ENCODE measurements at regions not wholly inside any gene's neighbourhood (a gene's known extent, or its start where the extent isn't known, plus 50 kb on each side); places are given as distances from the start of the nearest gene placed in this dataset.

- H3K4me1 Mint-ChIP-seq, result no peaks in the 10 kb centered on the region
- peaks cover 6% of the 10 kb centered on the region for H3K9me3 Mint-ChIP-seq
- ChIA-PET POLR2A (interaction anchor here (0.6 kb wide), 1 partner anchor 122 kb away, joined by 5 read pairs; no protein-coding TSS in a partner anchor), CTCF (no interaction called here)
- H3K36me3 Mint-ChIP-seq (ENCODE audit: low read depth), result no peaks in the 10 kb centered on the region
- H3K27me3 Mint-ChIP-seq, result peaks cover 14% of the 10 kb centered on the region
- no peak overlapping the region for H3K4me3 Mint-ChIP-seq
- DNase-seq, result no peak
- no peak overlapping the region for H3K27ac Mint-ChIP-seq
Measured at GRCh38 chr12:44961887-44962286, 85.8 kb upstream of the NELL2 start.

DNA sequence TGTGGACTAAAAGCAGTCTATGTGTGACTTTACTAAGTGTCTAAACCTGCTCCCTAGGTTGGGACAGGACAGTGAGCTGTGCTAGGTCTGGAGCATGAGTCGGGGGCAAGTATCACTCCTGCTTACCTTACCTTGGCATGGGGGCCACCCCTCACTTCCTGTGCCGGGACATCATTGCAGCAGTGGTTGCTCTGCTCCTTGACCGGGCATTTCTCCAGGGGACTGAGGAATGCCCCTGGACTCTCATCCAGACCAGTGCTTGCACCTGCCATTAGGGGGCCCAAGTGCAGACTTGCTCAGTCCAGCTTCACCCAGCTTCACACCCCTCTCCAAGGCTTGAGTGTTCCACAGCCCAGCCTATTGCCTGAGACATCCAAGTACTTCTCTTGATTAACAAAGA, 84.7 kb upstream of the NELL2 start:
- Mint-ChIP-seq H3K36me3 (ENCODE audit: low read depth) (no peaks in the 10 kb centered on the region), H3K27ac (no peak overlapping the region), H3K27me3 (peaks cover 14% of the 10 kb centered on the region), H3K4me3 (no peak overlapping the region), H3K4me1 (no peaks in the 10 kb centered on the region), H3K9me3 (peaks cover 6% of the 10 kb centered on the region)
- ChIA-PET POLR2A (no interaction called here), CTCF (no interaction called here)
- no peak for DNase-seq

GRCh38 chr12:44960423-44960822, 84.3 kb upstream of the NELL2 start:
- ChIA-PET CTCF (interaction anchor here (0.7 to 2.1 kb wide), 2 partner anchors 12 to 1219 kb away, joined by 3 to 7 read pairs; no protein-coding TSS in a partner anchor), POLR2A (no interaction called here)
- Mint-ChIP-seq H3K4me1 (no peaks in the 10 kb centered on the region), H3K36me3 (ENCODE audit: low read depth) (no peaks in the 10 kb centered on the region), H3K27me3 (peaks cover 11% of the 10 kb centered on the region), H3K27ac (no peak overlapping the region), H3K9me3 (peaks cover 6% of the 10 kb centered on the region), H3K4me3 (no peak overlapping the region)
- DNase-seq, result no peak

DNA sequence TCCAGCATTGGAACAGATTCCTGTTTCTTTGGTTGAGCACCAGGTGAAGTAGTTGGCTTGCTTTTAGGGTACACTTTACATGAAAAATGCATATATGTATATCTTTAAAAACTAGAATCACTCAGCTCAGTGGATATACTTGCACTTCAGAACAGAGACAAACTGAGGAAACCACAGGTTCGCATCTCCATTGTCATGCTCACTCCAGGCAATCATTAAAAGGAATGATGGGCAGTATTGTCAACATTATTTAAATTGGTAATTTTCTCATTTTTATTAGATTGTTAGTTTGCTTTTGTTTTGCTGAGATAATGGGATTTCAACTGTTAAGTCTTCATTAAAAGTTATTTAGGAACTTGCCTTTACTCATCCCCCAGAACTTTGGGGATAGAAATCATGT, 71.0 kb upstream of the NELL2 start:
- H3K27ac Mint-ChIP-seq, result no peak overlapping the region
- H3K4me1 Mint-ChIP-seq, result peaks cover 3% of the 10 kb centered on the region
- H3K4me3 Mint-ChIP-seq, result no peak overlapping the region
- DNase-seq, result no peak
- ChIA-PET CTCF (no interaction called here), POLR2A (no interaction called here)
- no peaks in the 10 kb centered on the region for H3K36me3 Mint-ChIP-seq (ENCODE audit: low read depth)
- peaks cover 3% of the 10 kb centered on the region for H3K27me3 Mint-ChIP-seq
- no peaks in the 10 kb centered on the region for H3K9me3 Mint-ChIP-seq

- DNase-seq, result no peak
- Mint-ChIP-seq H3K27me3 (peaks cover 3% of the 10 kb centered on the region), H3K9me3 (no peaks in the 10 kb centered on the region), H3K36me3 (ENCODE audit: low read depth) (no peaks in the 10 kb centered on the region), H3K4me3 (no peak overlapping the region), H3K27ac (no peak overlapping the region), H3K4me1 (no peaks in the 10 kb centered on the region)
- CTCF ChIA-PET, result interaction anchor here (0.6 kb wide), 1 partner anchor 191 kb away, joined by 3 read pairs; no protein-coding TSS in a partner anchor
- POLR2A ChIA-PET, result no interaction called here
Measured at GRCh38 chr12:44942714-44943113, 66.6 kb upstream of the NELL2 start.

DNA sequence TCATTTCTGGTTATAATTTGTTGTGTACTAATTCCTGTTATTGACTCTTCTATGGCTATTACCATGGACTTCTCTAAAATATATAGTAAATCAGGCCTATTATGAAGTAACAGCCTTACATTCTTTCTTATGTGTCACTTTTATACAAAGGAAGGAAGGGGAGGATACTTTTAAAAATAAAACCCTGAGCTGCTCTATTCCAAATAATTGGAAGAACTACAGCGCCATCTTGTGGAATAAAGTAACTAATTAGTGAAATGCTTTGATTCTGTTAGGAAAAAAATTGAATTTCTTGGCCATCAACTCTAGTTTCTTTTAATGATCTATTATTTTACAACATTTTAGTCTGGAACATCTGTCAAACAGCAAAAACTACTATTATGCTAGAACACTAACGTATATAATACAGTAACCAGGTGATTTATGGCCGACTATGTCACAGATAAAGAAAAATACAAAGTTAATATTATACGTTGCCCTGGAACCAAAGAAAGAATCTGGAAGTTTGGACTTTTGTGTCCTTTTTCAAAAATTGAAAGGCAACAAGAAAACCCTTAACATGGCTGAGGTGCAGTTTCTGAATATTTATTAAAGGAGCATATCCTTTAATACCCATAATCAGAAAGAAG, 55.0 kb upstream of the NELL2 start:
- H3K4me3 Mint-ChIP-seq, result no peak overlapping the region
- POLR2A ChIA-PET, result no interaction called here
- peaks cover 2% of the 10 kb centered on the region for H3K27me3 Mint-ChIP-seq

DNA sequence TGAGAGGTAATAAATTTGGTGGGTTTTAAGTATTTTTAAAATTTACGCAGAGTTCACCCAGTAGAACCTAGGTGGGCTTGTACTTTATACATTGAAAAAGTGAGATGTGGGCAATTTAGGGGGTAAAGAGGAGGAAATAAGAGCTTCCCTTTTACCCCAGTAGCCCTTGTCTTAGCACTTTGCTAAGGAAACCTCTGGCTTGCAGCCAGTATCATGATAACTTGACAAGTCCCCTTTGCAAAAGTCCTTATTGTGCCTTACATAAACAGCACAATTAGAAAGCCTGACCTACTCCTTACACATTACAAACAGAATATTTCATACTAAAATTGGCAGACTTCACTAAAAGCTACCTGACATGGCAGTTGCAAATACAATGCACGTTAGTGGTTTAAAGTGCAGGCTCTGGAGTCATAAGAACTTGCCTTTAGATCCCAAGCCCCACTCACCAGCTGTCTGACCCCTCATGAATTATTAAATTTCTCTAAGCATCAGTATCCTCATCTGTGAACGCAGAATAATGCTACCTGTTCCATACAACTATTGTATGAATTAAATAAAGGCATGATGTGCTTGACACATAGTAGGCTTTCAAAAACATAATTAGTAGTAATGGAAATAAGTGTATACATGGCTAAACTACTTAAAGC, 53.2 kb upstream of the NELL2 start:
- no peaks in the 10 kb centered on the region for H3K36me3 Mint-ChIP-seq (ENCODE audit: low read depth)
- ChIA-PET POLR2A (no interaction called here), CTCF (no interaction called here)

More for the DNA sequence above, 55.0 kb upstream of the NELL2 start:
- CTCF ChIA-PET, result interaction anchor here (0.9 to 1.6 kb wide), 3 partner anchors 41 to 156 kb away, joined by 4 to 6 read pairs (median 5); no protein-coding TSS in a partner anchor
- no peak overlapping the region for H3K27ac Mint-ChIP-seq
- no peaks in the 10 kb centered on the region for H3K4me1 Mint-ChIP-seq
- H3K36me3 Mint-ChIP-seq (ENCODE audit: low read depth), result no peaks in the 10 kb centered on the region
- no peak for DNase-seq
- no peaks in the 10 kb centered on the region for H3K9me3 Mint-ChIP-seq

More for the DNA sequence above, 53.2 kb upstream of the NELL2 start:
- H3K4me3 Mint-ChIP-seq, result no peak overlapping the region
- H3K9me3 Mint-ChIP-seq, result no peaks in the 10 kb centered on the region
- no peak for DNase-seq
- H3K27ac Mint-ChIP-seq, result no peak overlapping the region
- peaks cover 2% of the 10 kb centered on the region for H3K27me3 Mint-ChIP-seq
- no peaks in the 10 kb centered on the region for H3K4me1 Mint-ChIP-seq

Measured in activated CD4-positive, alpha-beta T cell treated with anti-CD3 and anti-CD28 coated beads, Interleukin-2, amount 10 ng/mL, durations not matched to agents 7 days and 5 days (primary cell).